Hematopoietic multipotent progenitor cell treated with erythropoietin and hydrocortisone succinate and interleukin-3 and kit ligand, for 6 days (in vitro differentiated cells): ENCODE measurements at regions not wholly inside any gene's neighbourhood (a gene's known extent, or its start where the extent isn't known, plus 50 kb on each side); places are given as distances from the start of the nearest gene placed in this dataset.
A peak's percentile ranks its signal among the peaks of the same experiment; 100 is the strongest.

Source experiments
- DNase-seq: peaks from one replicate; pipeline ENCODE4 v3.0.0-alpha.2; 2015

GRCh38 chr4:183763990-183764754, 105.1 kb downstream of the TRAPPC11 start:
- DNase-seq, result no peak

DNA sequence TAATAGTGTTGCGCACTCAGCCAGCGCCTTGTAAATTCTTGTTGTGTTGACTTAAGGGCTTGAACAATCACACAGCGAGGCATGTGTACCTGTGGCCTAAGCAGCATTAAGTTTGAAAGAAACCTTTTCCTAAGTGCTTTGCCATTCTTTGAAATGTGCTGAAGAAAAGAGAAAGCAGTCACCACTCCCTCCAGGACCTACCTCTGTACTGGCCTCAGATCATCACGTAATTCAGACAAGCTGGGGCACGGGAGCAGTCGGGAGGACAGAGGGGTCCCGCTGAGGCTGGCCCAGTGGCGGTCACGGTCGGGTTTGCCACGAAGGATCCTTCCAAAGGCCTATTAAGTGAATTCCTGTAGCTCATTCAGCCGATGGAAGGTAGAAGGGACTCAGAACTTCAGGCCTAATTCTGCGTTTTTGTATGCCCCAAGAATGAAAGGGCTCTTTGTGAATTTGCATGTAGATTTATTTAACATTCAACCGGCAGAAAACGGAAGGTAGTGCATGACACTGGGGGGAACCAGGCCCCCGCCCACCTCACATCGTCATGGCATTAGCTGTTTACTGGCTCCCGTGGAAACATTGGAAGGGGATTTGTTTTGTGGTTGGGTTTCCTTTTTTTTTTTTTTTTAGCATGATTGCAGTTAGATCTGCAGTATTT, 106.3 kb downstream of the TRAPPC11 start:
- peak; percentile 6 for DNase-seq

GRCh38 chr4:183766140-183766539, 107.0 kb downstream of the TRAPPC11 start:
- DNase-seq, result no peak

DNA sequence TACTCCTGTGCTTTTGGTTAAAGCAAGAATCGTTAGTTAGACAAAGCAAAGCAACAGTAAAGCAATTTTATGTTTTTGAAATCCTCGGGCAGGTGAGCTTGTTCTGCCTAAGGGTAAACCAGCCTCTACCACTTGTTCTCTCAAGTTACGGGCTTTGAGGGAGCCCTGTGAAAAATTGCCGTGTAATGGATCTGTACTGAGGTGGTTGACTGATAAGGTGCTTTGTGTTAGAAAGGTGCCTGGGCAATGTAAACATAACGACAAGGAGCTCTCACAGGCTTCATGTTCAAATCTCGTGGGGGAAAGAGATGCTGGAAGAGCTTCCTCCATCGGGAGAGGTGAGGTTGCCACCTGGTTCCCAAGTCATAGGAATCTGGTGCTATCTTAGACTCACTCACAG, 111.8 kb downstream of the TRAPPC11 start:
- no peak for DNase-seq

DNA sequence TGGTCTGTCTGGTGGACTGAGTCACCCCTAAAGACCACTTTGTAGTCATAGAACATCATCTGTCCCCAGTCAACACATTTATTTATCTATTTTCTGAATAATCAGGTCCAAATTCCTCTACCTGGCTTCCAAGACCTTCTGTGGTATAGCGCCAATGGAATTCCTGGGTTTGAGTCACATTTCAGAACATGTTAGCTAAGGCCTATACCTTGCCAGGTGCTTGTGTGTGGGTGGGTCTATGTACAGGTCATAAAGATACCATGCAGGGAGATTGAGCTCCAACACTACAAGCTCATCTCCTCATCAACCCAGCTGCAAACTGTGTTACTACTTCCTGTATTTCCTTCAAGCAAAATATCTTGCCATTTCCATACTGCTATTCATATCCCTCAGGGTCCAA, 113.3 kb downstream of the TRAPPC11 start:
- no peak for DNase-seq

DNA sequence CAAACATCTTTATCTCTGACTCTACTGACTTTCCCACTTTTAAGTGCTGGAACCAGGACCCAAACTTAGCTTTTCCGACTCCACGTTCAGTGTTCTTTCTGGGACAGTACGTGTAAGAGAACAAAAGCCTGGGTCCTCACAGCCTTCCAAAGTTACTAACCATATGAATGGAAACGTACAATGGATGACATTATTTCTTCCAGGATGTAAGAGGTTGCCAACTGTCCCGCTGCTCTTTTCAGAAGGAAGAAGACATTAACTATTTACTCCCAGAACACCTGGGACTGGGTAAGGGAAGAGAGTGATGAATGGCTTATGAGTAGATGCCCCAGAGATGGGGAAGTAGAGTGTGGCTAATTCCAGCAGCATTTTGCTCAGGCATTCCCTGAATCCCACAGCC, 114.7 kb downstream of the TRAPPC11 start:
- no peak for DNase-seq

- DNase-seq, result no peak
Observed at GRCh38 chr4:183783306-183783705, 121.8 kb upstream of the STOX2 start.

DNA sequence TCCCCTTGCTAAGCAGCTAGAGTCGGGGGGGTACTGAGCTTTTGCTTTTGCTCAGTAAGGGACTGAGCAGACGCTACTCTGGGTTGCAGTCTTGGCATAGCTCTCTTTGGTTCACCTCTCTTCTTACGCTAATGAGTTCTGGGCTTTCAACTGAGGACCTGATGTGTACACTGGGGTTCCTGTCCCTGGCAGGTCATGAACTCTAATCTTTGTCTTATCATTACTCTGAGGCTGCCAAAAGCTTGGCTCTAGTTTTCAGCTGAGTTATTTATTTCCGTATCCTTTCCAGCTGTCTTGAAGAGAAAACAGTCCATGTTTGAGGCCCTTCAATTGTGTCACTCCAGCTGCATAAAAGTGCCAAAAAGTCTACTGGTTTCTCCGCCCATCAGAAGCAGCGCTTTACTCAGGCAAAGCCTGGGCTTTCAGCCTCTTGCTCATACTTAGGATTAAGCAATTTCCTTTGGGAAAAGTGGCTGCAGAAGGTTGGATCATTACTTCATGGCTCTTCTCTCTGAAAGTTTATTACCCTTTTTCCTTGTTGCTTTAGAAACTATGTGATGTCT, 121.0 kb upstream of the STOX2 start:
- DNase-seq, result no peak

GRCh38 chr4:183788308-183788905, 116.7 kb upstream of the STOX2 start:
- no peak for DNase-seq

DNA sequence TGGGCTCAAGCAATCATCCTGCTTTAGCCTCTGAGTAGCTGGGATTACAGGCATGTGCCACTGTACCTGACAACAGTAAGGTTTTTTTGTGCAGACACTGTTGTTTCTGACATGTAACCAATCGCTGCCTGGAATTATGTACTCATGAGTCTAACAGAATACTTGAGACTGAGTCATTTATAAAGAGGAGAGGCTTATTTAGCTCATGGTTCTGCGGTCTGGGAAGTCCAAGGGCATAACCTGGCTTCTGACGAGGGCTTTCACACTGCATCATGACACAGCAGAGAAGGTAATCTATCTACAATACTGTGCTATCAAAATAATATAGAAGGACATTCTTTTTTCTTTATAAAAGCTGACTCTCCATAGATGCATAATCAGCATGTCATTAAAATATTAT, 115.5 kb upstream of the STOX2 start:
- DNase-seq, result no peak

DNA sequence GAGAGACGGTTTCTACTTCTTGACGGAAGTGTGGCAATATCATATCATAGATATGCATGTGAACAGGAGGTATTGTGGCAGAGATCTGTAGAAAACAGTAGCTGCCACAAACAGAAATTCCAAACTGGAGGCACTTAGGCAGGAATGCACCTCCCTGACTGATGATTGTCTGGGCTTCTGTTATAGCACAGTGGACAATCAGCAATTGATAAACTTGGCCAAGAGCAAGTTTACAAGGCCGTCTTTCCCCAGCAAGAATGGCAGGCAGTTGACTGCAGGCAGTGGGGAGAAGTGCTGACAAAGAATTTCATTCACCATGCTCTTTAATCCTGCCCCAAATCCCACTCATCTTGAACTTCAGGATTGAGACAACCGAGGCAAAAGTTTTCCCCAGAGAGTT, 114.4 kb upstream of the STOX2 start:
- no peak for DNase-seq

GRCh38 chr4:183797011-183797444, 108.1 kb upstream of the STOX2 start:
- DNase-seq, result peak; percentile 5

- DNase-seq, result peak; percentile 15
Observed at GRCh38 chr4:183797445-183798300, 107.4 kb upstream of the STOX2 start.

DNA sequence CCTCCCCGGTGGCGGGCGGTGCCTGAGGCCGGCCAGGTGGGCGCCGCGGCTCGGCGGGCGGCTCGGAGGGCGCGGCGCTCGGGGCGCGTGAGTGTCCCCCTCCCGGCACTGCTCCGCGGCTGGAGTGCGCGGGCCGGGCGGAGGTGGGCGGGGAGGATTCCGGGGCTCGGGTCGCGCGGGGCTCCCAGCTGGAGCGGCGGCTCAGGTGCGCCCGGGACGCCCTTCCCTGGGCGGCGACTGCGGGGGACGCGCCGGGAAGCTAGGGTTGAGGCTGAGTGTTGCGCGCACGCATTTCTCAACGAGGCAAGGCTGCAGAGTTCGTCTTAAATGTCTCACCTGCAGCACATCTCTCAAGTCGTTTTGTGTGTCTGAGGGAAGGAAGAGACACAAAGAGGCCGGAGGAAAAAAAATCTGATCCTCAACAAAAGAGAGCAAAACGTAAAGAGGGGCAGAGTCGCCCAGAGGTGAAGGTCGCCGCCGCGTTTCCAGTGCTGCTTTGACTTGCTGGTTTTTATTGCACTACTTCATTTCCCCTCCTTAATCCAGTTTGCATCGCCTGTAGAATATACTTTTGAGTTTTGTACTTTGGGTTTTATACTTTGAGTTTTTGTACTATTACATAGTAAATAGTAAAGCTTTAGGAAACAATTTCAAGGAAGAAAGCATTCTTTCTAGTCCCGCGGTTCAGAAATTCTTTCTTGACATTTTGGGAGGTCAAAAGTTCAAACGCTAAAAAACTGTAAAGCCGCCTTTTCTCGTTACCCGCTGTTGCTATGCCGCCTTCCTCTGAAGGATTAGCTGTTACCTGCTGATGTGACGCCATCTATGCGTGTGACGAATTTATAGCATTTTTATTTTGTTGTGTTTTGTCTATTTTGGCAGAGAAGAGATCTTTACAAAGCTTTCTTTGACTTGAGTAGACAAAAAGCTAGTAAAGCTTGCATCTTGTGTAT, 106.5 kb upstream of the STOX2 start:
- peak; percentile 7 for DNase-seq

DNA sequence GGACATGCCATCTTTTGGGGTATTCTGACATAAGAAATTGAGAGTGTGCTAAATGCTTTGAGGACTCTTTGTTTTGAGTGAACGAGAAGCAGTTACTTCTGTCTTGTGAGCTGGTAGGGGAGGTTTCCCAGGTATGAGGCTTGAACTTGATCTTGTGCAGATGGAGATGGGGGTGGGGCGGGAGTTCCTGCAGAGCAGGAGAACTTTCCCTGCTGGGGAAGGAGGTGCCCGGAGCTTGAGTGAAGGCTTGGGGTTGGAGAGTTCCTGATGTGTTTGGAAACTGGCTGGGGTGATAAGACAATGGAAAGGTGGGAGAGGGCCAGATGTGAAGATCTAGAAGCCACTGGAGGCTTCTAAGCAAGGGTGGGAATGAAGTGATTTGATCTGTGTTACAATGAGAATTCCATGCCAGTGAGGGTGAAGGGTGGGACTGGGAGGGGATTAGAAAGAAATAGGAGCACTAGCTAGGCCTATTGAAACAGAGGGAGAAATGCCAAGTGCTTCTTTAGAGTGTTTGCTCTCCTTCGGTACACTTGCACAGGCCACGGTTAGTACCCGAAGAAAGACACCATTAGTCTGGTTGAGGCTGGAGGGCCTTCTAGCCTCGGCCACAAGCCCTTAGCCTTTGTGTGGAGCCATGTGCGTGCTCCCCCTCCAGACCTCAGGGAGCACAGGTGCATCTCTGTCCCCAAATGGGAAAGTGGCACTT, 103.5 kb upstream of the STOX2 start:
- DNase-seq, result no peak

GRCh38 chr4:183806341-183806740, 98.8 kb upstream of the STOX2 start:
- DNase-seq, result no peak

- no peak for DNase-seq
Observed at GRCh38 chr4:183807420-183808096, 97.5 kb upstream of the STOX2 start.

- no peak for DNase-seq
Observed at GRCh38 chr4:183808097-183808456, 97.0 kb upstream of the STOX2 start.

DNA sequence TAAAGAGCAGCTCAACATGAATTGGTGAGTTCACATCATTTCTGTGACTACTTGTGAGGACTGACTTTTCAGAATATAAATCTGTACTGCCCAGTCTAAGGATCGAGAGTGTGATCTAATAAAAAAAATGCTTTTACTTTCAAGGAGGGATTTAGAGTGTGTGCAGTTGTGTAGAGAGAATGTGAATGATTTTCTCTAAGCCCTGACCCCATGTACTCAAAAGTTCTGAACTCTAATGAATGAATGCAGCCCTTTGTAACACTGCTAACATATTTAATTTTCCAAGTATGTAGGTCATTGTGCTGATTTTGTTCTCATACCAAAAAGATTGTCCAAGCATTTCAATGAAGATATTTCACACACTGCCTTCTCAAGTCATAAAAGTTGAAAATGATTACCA, 92.5 kb upstream of the STOX2 start:
- no peak for DNase-seq

- no peak for DNase-seq
Observed at GRCh38 chr4:183814461-183814860, 90.6 kb upstream of the STOX2 start.

- DNase-seq, result no peak
Observed at GRCh38 chr4:183816077-183816476, 89.0 kb upstream of the STOX2 start.
